Skin of body (tissue), 1 donor: ENCODE measurements at regions not wholly inside any gene's neighbourhood (a gene's known extent, or its start where the extent isn't known, plus 50 kb on each side); places are given as distances from the start of the nearest gene placed in this dataset.
A peak's percentile ranks its signal among the peaks of the same experiment; 100 is the strongest.
"Not testable (repeated sequence)": the region's sequence is repeated elsewhere in the genome, so short reads cannot be mapped to it uniquely, and the experiment has no call there.

Experiments used
- DNase-seq: peaks from one replicate; lab custom pipeline; 2025; lab: John Stamatoyannopoulos, UW

DNA sequence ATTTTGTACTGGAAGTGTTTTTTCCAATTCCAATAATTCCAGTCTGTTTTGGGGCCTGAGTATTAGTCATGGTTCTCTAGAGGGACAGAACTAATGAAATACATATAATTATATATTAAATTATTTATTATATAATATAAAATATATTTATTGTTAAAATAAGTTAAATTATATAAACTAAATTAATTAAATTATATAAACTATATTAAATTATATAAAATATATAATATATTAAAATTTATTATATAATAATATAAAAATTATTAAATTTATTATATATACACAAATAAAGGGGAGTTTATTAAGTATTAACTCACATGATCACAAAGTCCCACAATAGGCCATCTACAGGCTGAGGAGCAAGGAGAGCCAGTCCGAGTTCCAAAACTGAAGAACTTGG lies 253.4 kb upstream of the NETO1 start:
- DNase-seq: no peak

DNA sequence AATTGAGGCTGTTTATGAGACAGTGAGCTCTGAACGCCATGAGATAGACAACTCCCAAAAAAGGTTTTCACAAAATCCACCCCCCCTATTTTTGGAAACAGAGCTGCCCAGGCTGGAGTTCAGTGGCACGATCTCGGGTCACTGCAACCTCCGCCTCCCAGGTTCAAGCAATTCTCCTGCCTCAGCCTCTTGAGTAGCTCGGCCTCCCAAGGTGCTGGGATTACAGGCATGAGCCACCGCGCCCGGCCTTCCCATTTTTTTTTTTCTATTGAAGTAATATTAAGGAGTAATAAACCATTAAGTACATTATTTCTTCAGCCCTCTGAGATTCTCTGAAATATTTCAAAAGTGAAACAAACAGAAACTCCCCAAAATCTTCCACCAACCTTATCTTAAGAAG lies 252.8 kb upstream of the NETO1 start:
- DNase-seq: no peak

DNA sequence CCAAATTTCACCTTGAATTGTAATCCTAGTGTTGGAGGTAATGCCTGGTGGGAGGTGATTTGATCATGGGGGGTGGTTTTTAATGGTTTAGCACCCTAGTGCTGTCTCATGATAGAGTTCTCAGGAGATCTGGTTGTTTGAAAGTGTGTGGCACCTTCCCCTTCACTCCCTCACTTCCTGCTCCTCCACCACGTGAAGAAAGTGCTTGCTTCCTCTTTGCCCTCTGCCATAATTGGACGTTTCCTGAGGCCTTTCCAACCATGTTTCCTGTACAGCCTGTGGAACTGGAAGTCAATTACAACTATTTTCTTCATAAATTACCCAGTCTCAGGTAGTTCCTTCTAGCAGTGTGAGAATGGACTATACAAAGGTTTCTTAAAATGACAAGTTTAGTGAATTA lies 251.8 kb upstream of the NETO1 start:
- no peak for DNase-seq

DNA sequence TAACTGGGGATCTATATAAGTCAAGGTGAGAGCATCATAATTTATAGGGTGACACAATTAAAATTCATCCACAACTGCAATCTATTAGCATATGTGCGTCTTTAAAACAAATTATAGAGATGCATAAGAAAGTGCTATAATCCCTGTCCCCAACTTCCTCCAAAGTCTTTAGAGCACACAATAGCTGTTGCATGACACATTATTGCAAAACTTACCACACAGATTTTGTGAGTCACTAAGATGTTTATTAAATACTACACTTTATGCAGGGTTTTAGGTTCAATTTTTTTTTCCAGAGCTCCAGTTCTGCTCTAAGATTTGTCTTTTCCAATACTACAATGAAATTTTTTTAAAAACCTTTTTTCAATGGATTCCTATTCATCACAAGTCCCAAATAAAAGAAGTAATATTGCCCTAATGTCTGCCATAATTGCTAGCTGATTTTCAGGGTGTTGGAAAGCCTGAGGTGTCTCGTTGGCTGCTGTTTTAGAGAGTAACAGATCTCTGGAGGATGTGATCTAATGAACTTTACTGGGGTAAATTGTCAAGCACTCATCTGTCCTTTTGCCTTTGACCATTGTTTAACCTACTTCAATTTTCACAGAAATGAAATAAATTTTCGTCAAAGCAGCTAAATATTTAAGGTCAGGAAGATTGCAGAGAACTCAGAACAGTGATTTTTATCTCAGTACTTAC lies 250.5 kb upstream of the NETO1 start:
- no peak for DNase-seq

DNA sequence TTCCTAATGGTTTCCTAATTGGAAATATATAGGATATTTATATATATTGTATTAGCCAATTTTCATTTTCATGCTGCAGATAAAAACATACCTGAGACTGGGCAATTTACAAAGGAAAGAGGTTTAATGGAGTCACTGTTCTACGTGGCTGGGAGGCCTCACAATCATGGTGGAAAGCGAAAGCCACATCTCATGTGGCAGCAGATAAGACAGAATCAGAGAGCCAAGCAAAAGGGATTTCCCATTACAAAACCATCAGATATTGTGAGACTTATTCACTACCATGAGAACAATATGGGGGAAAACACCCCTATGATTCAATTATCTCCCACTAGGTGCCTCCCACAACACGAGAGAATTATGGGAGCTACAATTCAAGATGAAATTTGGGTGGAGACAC lies 242.5 kb upstream of the NETO1 start:
- DNase-seq: no peak

DNA sequence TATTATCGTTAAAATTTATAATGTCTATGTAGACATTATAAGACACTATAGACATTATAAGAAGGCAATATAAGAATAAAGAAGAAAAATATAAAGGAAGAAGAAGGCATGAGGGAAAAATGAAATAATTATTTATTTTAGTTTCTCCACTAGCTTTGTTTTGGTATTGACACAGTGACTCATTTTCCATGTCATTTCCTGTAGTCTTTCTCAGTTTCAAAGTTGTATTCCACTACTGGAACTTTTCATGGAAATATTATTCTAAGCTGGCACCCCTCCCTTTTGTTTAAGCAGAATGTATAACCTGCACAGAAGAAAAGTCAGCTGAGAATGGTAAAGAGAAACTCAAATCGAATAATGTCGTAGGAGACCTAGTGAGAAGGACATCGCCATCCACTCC lies 234.2 kb upstream of the NETO1 start:
- no peak for DNase-seq

DNA sequence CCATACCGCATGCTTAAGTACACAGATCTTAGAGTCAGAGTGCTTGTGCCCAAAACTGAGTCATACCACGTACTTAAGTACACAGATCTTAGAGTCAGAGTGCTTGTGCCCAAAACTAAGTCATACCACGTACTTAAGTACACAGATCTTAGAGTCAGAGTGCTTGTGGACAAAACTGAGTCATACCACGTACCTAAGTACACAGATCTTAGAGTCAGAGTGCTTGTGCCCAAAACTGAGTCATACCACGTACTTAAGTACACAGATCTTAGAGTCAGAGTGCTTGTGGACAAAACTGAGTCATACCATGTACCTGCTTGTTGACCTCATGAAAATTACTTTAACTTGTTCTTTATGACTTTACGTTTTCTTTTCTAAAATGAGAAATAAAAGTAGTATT lies 233.7 kb upstream of the NETO1 start:
- DNase-seq: not testable (repeated sequence)

DNA sequence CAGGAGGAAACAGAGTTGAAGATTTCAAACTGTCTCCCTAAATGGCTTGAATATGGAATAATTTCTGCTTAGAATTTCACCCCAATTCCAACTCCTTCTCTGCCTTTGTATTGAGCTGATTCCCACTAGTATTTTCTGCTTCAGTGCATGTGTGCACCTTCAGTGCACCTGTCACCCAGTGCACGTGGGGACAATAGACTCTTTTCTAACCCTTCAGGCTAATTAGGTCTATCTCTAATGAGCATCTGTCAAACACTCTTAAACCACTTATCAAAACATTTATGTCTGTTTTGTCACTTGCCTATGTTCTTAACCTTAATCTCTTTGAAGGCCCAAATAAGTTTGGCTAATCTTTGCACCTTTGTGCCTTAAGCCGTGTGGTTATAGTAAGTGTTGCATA lies 232.0 kb upstream of the NETO1 start:
- no peak for DNase-seq

DNA sequence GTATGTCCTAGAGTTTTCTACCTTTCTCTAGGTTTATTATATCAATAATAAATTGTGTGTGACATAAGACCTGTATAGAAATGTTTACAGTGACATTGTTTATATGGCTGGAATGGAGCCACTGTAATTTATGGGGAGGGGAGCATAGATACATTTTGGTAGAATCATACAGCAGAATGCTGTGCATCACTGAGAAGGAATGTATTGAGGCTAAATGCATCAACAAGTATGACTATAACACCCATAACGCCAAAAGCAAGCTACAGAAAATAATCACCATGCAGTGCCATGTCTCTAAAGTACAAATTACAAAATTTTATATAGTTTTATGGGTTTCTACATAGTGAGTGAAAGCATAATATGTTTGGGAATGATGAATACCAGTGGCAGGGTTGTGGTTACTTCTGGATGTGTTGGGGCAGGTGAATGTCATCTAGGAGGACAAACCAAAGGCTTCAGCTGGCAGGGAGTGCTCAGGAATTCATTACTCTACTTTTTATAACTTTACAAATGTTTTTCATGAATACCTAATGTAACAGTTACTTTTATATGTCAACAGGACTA lies 226.0 kb upstream of the NETO1 start:
- no peak for DNase-seq

DNA sequence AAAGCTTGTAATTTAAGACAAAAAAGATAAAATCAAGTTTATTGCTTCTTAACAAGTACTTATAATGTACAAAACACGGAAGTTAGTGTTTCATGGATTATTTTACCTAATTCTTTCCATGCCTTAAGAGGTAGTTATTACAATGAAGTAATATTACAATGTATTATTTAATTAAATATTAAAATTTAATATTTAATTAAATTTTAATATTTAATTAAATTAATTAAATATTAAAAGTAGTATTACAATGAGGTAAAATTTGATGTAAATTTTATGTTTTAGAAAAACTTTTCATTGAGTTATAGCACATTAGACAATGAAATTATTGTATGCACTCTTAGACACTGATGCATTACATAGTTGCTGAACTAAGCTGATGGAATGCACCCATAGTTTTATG lies 220.7 kb upstream of the NETO1 start:
- DNase-seq: no peak

DNA sequence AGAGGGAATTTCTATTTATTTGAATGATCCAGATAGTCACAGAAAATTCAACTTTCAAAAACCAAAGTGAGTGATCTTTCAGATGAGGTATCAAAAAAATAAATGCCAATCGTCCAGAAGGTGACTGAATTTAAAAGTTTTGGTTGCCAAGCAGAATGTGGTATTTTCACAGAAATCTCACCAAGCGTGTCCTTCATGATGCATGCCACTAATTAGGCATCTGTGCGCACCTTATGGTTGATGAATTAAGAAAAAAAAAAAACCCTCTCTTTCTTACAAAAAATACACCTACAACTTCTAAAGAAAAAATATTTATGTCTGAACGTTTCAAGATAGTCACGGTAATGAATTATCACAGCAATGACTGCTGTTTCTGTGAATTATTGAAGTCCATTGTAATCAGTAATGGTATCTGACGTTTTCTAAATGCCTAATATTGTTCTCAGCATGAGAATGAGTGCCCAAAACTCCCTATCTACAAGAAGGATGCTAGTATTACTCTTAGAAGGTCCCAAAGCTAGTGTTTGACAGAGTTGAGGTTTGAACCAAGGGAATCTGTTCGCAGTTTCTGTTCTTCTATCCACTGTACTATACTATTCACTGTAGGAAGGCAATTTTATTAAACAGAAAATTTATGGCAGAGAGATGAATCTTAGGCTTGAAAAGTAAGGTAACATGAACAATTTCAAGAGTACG lies 219.6 kb upstream of the NETO1 start:
- DNase-seq: no peak

DNA sequence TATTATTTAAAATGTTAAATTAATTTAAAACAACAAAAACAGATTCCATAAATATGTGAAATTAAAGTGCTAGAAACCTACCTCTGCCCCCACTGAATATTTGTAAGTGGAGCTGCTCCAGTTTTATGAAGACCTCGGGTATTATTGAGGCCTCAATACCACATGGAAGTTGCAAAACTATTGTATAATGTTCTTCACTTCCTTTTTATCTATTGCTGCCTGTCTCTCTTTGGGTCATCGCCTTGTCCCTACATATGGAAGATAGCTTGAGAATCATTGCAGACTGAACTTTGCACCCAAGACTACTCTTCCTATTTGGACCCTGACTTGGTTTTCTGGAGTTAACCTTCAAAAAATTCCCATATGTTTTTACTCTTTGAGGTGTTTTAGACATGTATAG lies 212.1 kb upstream of the NETO1 start:
- DNase-seq: no peak

DNA sequence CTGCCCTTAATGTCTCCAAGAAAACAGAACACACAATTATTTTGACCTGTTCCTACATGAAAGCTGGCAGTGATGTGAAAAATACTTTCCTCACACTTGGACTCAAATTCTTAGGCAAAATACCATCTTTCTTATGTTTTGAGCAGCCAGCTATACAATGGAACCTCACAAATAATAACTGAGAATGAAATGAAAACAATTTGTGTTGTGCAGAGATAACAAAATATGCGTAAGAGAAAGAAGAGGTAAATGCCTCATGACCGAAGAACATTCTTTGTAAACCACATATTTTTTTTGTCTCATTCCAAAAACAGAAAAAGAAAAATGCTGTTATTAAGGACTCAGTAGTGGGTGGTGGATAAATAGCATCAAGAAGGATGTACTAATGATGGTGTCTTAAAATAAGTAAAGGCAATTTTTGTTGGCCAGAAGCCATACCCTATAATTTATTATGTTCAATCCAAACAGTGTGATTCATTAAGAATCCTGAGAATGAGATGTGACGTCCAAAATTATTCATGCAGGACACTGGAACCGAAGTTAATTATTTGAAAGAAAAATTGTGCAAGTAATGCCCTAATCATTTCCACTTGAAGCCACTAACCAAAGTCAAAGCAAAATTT lies 193.0 kb upstream of the NETO1 start:
- no peak for DNase-seq

DNA sequence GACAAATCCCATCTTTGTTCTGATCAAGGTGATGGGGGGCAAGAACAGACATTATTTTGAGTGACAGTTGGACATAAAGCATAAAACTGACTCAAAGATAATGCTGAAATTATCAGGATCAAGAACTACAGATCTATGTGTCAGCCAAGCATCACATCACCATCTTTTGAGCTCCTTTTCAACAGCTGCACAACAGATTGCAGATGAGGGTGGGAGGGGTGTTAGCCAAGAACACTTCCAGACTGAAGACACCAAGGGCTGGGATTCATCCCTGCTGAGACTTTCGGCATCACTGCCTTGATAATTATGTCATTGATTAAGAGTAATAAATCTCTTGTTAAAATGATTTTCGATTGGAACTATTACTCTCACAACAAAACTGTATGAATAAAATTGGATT lies 191.5 kb upstream of the NETO1 start:
- DNase-seq: peak; percentile 84

DNA sequence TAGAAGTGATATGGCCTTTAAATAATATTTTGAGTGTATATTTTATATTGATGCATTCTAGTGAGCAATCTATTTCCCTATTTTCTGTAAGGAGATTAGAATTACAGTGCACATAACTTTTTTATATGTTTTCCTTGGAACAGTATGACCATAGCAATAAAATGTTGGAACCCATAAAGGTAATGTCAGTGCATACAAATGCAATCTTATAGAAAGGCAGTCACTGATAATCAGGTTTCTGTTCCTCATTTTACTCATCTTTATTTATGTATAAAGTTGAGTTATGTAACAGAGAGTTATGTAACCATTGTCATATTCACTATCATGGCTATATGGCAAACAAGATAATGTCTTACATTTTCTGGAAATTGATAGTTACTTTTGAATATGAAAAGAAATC lies 179.9 kb upstream of the NETO1 start:
- no peak for DNase-seq

DNA sequence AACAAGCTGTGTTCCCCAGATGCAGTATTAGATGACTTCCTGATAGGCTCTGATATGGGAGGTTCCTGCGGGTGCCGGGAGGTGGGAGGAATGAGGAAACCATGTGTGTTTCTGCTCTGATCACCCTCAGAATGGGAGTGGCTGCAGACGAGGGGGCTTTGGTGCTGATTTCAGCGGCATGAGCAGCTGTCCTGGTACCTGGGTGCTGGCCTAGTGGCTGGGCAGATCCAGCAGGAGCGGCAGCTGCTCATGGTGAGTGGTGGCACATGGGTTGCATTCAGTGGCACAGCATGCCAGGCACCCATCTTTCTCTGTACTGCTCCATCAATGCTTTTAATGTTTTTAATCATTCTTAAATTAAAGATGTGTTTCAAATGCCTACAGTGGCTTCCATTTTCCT lies 177.2 kb upstream of the NETO1 start:
- DNase-seq: no peak

DNA sequence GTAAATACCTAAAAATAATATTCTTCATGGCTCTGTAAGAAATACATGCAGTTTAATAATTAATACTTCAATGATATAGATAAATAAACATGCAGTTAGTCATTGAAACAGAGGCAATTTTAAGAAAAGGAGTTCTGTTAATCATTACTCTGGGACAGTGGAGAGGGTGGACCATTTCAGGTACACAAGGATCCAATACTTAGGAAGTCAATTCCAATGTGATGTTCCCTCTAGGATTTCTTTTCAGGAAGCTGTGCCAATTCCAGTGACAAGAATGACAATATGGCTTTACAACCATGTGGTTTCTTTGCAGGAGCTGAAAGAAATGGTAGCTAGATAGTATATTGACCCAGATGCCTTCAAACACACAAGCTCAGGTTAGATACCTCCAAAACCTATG lies 175.8 kb upstream of the NETO1 start:
- DNase-seq: no peak

DNA sequence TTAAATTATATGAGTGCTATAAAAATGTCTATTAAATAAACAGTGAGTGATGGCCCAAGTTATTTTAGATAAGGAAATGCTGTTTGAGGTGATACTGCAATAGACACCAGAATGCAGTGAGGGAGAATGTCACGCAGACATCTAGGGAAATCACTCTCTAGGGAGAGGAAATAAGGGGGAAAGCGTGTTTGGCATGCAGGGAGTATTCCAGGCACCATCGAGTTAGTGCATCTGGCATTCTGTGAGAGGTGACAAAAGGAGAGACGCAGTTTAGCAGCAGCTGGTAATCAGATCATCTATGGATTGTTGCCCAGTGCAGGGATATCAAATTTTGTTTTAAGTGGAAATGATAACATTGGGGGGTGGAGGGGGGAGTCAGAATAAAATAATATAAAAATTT lies 175.4 kb upstream of the NETO1 start:
- no peak for DNase-seq

DNA sequence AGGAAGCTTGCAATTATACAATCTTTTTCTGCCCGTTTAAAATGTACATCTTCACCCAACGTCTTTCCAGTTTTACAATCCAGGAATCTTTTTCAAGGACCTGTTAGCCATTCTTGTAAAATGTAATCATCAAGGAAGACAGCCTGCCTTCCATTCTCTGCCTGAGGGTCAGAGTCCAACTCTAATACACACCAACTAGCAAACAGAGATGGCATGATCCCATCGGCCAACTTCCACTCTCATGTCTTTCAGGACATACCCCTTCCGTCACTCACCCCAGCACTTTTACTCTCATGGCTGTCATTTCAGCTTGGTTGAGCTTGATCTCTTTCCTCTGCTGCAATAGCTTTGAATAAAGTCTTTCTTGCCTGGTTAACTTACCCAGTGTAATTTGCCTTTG lies 172.5 kb upstream of the NETO1 start:
- no peak for DNase-seq

DNA sequence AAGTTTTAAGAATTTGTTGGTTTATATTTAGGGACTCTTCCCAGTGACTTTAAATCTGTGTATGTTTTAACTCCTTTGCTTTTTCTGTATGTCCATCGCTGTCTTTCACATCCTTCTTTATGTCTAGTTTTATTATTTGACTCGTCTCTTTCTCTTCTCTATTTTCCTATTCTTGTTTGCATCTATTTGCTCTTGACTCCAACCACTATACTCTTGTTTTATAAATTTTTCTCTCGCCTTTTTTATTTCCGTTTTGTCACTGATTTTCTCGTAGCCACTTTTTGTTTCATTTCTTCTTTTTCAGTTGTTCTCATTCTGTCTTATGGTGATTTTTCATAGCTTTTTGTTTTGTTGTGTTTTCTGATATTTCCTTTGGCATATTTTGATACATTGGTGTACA lies 170.5 kb upstream of the NETO1 start:
- DNase-seq: no peak

DNA sequence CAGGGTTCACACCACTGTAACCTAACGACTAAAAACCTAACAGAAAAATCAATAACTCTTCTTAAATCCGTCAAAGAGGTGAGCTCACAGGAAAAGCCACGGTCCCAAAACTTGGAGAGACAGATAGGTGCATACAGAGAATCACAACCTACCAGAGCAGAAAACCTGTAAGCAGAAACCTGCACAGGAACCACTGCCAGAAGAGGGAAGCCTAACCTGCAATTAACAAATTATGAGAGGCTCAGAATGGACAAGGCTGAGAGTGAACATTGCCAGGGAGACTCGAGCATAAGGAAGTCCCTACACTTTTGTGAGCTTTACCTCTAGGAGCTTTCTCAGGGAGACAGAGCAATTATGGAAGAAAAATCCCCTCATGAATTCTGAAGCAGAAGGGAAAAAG lies 156.2 kb upstream of the NETO1 start:
- no peak for DNase-seq

DNA sequence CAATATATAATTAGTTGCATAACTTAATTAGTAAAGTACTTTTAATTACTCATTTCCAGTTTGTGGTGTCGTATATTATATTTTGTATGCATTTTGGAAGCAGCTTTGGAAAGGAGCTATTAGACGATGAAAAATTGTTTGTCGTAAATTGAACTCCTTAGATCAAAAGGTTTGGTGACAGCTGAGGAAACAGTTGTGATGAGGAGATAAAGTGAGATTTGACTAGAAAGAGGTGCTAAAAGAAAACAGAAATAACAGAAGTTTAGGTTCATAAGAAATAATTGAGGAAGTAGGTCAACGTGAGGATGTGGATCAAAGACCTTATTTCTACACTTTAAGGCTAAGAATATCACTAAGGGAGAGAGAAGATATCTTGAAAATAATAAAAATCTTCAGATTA lies 141.9 kb upstream of the NETO1 start:
- no peak for DNase-seq

DNA sequence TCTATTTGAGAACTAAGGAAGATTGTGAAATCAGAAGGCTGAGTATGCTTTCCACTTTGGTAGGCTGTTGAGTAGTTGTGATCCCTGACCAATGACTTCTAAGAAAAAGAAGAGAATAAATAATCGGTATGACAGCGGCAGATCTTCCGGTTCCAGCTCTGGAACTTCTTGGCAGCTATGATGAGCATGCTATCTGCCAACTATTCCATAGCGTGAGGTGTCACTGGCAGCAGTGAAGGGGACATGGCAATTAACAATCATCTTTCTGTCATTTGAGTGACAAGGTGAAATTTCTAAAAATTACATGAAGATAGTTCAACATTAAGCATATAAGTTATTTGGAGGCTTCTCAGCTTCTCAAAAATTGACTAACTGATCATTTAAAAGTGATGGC lies 140.1 kb upstream of the NETO1 start:
- DNase-seq: no peak
